Activated gamma-delta T cell treated with anti-CD3 and anti-CD28 coated beads, Interleukin-2, amount 50 U/mL, for 16 hours (primary cell): ENCODE measurements at regions not wholly inside any gene's neighbourhood (a gene's known extent, or its start where the extent isn't known, plus 50 kb on each side); places are given as distances from the start of the nearest gene placed in this dataset.
"Not testable (repeated sequence)": the region's sequence is repeated elsewhere in the genome, so short reads cannot be mapped to it uniquely, and the experiment has no call there.

Source experiments
- DNase-seq: peaks from one replicate; pipeline ENCODE4 v3.0.0-alpha.2; 2020; ENCODE audit warnings: low read depth

- DNase-seq: no peak
These were observed 832.3 kb upstream of the ID2 start for GRCh38 chr2:7849531-7849930.

GRCh38 chr2:7852546-7852945 lies 829.3 kb upstream of the ID2 start:
- no peak for DNase-seq

- DNase-seq: no peak
These were observed 824.0 kb upstream of the ID2 start for GRCh38 chr2:7857904-7858303.

GRCh38 chr2:7858624-7859023 lies 823.2 kb upstream of the ID2 start:
- DNase-seq: no peak

GRCh38 chr2:7860693-7861092 lies 821.2 kb upstream of the ID2 start:
- no peak for DNase-seq

GRCh38 chr2:7861910-7862702 lies 819.8 kb upstream of the ID2 start:
- DNase-seq: no peak

GRCh38 chr2:7866104-7866503 lies 815.8 kb upstream of the ID2 start:
- no peak for DNase-seq

- DNase-seq: no peak
These were observed 815.0 kb upstream of the ID2 start for GRCh38 chr2:7866825-7867224.

- no peak for DNase-seq
These were observed 814.0 kb upstream of the ID2 start for GRCh38 chr2:7867867-7868266.

- DNase-seq: no peak
These were observed 813.0 kb upstream of the ID2 start for GRCh38 chr2:7868836-7869235.

GRCh38 chr2:7876445-7876844 lies 805.4 kb upstream of the ID2 start:
- DNase-seq: not testable (repeated sequence)

GRCh38 chr2:7878266-7878665 lies 803.6 kb upstream of the ID2 start:
- DNase-seq: not testable (repeated sequence)

GRCh38 chr2:7878786-7879482 lies 802.9 kb upstream of the ID2 start:
- DNase-seq: no peak

- DNase-seq: no peak
These were observed 802.4 kb upstream of the ID2 start for GRCh38 chr2:7879483-7879835.

- no peak for DNase-seq
These were observed 801.7 kb upstream of the ID2 start for GRCh38 chr2:7880126-7880525.

- no peak for DNase-seq
These were observed 801.3 kb upstream of the ID2 start for GRCh38 chr2:7880566-7880965.

GRCh38 chr2:7881063-7881462 lies 800.8 kb upstream of the ID2 start:
- DNase-seq: no peak

- no peak for DNase-seq
These were observed 800.4 kb upstream of the ID2 start for GRCh38 chr2:7881466-7881865.

GRCh38 chr2:7882296-7882695 lies 799.6 kb upstream of the ID2 start:
- DNase-seq: no peak

GRCh38 chr2:7884338-7884737 lies 797.5 kb upstream of the ID2 start:
- no peak for DNase-seq

GRCh38 chr2:7886666-7887065 lies 795.2 kb upstream of the ID2 start:
- no peak for DNase-seq

- DNase-seq: no peak
These were observed 794.4 kb upstream of the ID2 start for GRCh38 chr2:7887441-7887840.

- DNase-seq: no peak
These were observed 793.0 kb upstream of the ID2 start for GRCh38 chr2:7888876-7889275.

GRCh38 chr2:7891312-7891711 lies 790.5 kb upstream of the ID2 start:
- DNase-seq: no peak
